ENCODE measurements at regions not wholly inside any gene's neighbourhood (a gene's known extent, or its start where the extent isn't known, plus 50 kb on each side); places are given as distances from the start of the nearest gene placed in this dataset.
A peak's percentile ranks its signal among the peaks of the same experiment; 100 is the strongest.

GRCh38 chr18:990197-990596, 85.5 kb downstream of the ADCYAP1 start:
- ATAC-seq (ENCODE audit: insufficient read depth, low read depth) (no peak), DNase-seq (no peak)

GRCh38 chr18:991441-991840, 86.8 kb downstream of the ADCYAP1 start:
- ATAC-seq (ENCODE audit: insufficient read depth, low read depth) (no peak), DNase-seq (no peak)
- Histone ChIP-seq H3K79me2 (ENCODE audit: insufficient read depth, low read length) (no peaks in the 10 kb centered on the region), H4K20me1 (ENCODE audit: insufficient read depth, low read length) (no peaks in the 10 kb centered on the region), H3K4me2 (ENCODE audit: insufficient read depth, low read length) (no peak overlapping the region), H3K4me3 (ENCODE audit: low read depth in 1 of 2, low read length in 2 of 2) (no peak overlapping the region), H3K9me3 (ENCODE audit: insufficient read depth, low read length, severe bottlenecking) (no peaks in the 10 kb centered on the region), H3K27me3 (ENCODE audit: insufficient read depth, low read length, poor library complexity) (no peaks in the 10 kb centered on the region), H3K4me1 (ENCODE audit: insufficient read depth, low read length) (no peaks in the 10 kb centered on the region), H3K9ac (ENCODE audit: low read depth, low read length) (no peak overlapping the region), H3K27ac (ENCODE audit: low read length) (no peak overlapping the region), H2AFZ (ENCODE audit: low read depth, low read length) (no peak overlapping the region), H3K36me3 (ENCODE audit: insufficient read depth, low read length) (no peaks in the 10 kb centered on the region)
- TF ChIP-seq CTCF (IDR thresholded peaks at IDR 0.05; ENCODE audit: borderline replicate concordance, extremely low read depth, low read length, poor library complexity, severe bottlenecking) (no peak), EZH2 (IDR thresholded peaks at IDR 0.05; ENCODE audit: borderline replicate concordance, low read depth, low read length, severe bottlenecking) (no peak)

More at GRCh38 chr18:990197-990596, 85.5 kb downstream of the ADCYAP1 start:
- Histone ChIP-seq H3K9me3 (ENCODE audit: insufficient read depth, low read length, severe bottlenecking) (no peaks in the 10 kb centered on the region), H3K4me2 (ENCODE audit: insufficient read depth, low read length) (no peak overlapping the region), H3K9ac (ENCODE audit: low read depth, low read length) (no peak overlapping the region), H3K4me1 (ENCODE audit: insufficient read depth, low read length) (no peaks in the 10 kb centered on the region), H3K27me3 (ENCODE audit: insufficient read depth, low read length, poor library complexity) (no peaks in the 10 kb centered on the region), H3K4me3 (ENCODE audit: low read depth in 1 of 2, low read length in 2 of 2) (no peak overlapping the region), H3K36me3 (ENCODE audit: insufficient read depth, low read length) (no peaks in the 10 kb centered on the region), H2AFZ (ENCODE audit: low read depth, low read length) (no peak overlapping the region), H3K79me2 (ENCODE audit: insufficient read depth, low read length) (no peaks in the 10 kb centered on the region), H3K27ac (ENCODE audit: low read length) (no peak overlapping the region), H4K20me1 (ENCODE audit: insufficient read depth, low read length) (no peaks in the 10 kb centered on the region)
- TF ChIP-seq EZH2 (IDR thresholded peaks at IDR 0.05; ENCODE audit: borderline replicate concordance, low read depth, low read length, severe bottlenecking) (no peak), CTCF (IDR thresholded peaks at IDR 0.05; ENCODE audit: borderline replicate concordance, extremely low read depth, low read length, poor library complexity, severe bottlenecking) (no peak)

GRCh38 chr18:993560-993959, 88.9 kb downstream of the ADCYAP1 start:
- DNase-seq (peak; percentile 11), ATAC-seq (ENCODE audit: insufficient read depth, low read depth) (peak; percentile 74; the same call in 2 of the 3 replicates)
- H2AFZ ChIP-seq (ENCODE audit: low read depth, low read length) = no peak overlapping the region
- H3K4me2 ChIP-seq (ENCODE audit: insufficient read depth, low read length) = no peak overlapping the region
- H3K27me3 ChIP-seq (ENCODE audit: insufficient read depth, low read length, poor library complexity) = no peaks in the 10 kb centered on the region
- no peaks in the 10 kb centered on the region for H4K20me1 ChIP-seq (ENCODE audit: insufficient read depth, low read length)
- no peaks in the 10 kb centered on the region for H3K9me3 ChIP-seq (ENCODE audit: insufficient read depth, low read length, severe bottlenecking)
- H3K36me3 ChIP-seq (ENCODE audit: insufficient read depth, low read length) = no peaks in the 10 kb centered on the region
- H3K9ac ChIP-seq (ENCODE audit: low read depth, low read length) = no peak overlapping the region
- no peak overlapping the region for H3K27ac ChIP-seq (ENCODE audit: low read length)
- H3K4me1 ChIP-seq (ENCODE audit: insufficient read depth, low read length) = no peaks in the 10 kb centered on the region
- H3K79me2 ChIP-seq (ENCODE audit: insufficient read depth, low read length) = no peaks in the 10 kb centered on the region
- no peak for TF ChIP-seq EZH2 (IDR thresholded peaks at IDR 0.05; ENCODE audit: borderline replicate concordance, low read depth, low read length, severe bottlenecking)
- no peak for TF ChIP-seq CTCF (IDR thresholded peaks at IDR 0.05; ENCODE audit: borderline replicate concordance, extremely low read depth, low read length, poor library complexity, severe bottlenecking)
- H3K4me3 ChIP-seq (ENCODE audit: low read depth in 1 of 2, low read length in 2 of 2) = no peak overlapping the region

GRCh38 chr18:995629-996028, 91.0 kb downstream of the ADCYAP1 start:
- TF ChIP-seq EZH2 (IDR thresholded peaks at IDR 0.05; ENCODE audit: borderline replicate concordance, low read depth, low read length, severe bottlenecking) (no peak), CTCF (IDR thresholded peaks at IDR 0.05; ENCODE audit: borderline replicate concordance, extremely low read depth, low read length, poor library complexity, severe bottlenecking) (no peak)
- Histone ChIP-seq H3K4me1 (ENCODE audit: insufficient read depth, low read length) (no peaks in the 10 kb centered on the region), H3K4me3 (ENCODE audit: low read depth in 1 of 2, low read length in 2 of 2) (no peak overlapping the region), H3K9me3 (ENCODE audit: insufficient read depth, low read length, severe bottlenecking) (no peaks in the 10 kb centered on the region), H2AFZ (ENCODE audit: low read depth, low read length) (no peak overlapping the region), H3K4me2 (ENCODE audit: insufficient read depth, low read length) (no peak overlapping the region), H3K36me3 (ENCODE audit: insufficient read depth, low read length) (no peaks in the 10 kb centered on the region), H3K27me3 (ENCODE audit: insufficient read depth, low read length, poor library complexity) (no peaks in the 10 kb centered on the region), H3K27ac (ENCODE audit: low read length) (no peak overlapping the region), H3K9ac (ENCODE audit: low read depth, low read length) (no peak overlapping the region), H3K79me2 (ENCODE audit: insufficient read depth, low read length) (no peaks in the 10 kb centered on the region), H4K20me1 (ENCODE audit: insufficient read depth, low read length) (no peaks in the 10 kb centered on the region)
- DNase-seq = no peak
- ATAC-seq (ENCODE audit: insufficient read depth, low read depth) = no peak

Measured in DND-41 (cell line).